RKO (cell line): ENCODE measurements at regions not wholly inside any gene's neighbourhood (a gene's known extent, or its start where the extent isn't known, plus 50 kb on each side); places are given as distances from the start of the nearest gene placed in this dataset.

Experiments
- DNase-seq: peaks from one replicate; pipeline ENCODE4 v3.0.0-alpha.2; 2016; ENCODE audit warnings: low spot score

DNA sequence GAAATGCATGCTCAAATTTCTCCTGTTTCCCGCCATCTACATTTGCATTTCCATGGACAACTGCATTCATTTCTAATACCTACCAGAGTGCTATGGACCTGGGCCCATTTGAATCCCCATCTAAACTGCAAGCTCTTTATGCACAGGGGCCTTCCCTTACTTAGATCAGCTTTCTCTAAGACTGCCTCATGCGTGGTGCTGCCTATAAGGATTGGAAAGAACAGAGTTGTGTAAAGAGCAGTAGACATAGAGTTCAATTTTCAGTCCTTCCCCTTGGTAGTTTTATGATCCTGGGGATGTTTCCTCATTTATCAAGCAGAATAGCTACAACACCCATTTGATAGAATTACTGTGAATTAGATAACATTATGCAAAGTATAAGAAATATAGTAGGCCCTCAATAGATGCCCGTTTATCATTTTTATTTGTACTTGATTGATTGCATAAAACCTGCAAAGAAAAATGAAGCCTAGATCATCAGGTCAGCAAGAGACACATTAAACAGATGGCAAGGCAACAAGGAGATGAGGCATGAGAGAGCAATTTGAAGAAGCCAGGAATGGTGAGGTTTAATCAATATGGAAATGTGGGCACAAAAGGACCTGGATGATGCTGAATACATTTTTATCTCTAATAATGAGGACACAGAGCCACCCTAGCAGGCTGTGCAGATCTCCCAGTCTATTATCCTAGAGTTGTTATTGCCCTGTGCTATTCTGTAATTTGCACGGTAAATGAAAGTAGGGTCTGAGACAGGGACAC, 359.7 kb downstream of the FAM181B start:
- DNase-seq, result no peak

- DNase-seq, result no peak
Measured at GRCh38 chr11:82365351-82365750, 368.3 kb downstream of the FAM181B start.

GRCh38 chr11:82356316-82356715, 377.3 kb downstream of the FAM181B start:
- DNase-seq, result peak; percentile 6

DNA sequence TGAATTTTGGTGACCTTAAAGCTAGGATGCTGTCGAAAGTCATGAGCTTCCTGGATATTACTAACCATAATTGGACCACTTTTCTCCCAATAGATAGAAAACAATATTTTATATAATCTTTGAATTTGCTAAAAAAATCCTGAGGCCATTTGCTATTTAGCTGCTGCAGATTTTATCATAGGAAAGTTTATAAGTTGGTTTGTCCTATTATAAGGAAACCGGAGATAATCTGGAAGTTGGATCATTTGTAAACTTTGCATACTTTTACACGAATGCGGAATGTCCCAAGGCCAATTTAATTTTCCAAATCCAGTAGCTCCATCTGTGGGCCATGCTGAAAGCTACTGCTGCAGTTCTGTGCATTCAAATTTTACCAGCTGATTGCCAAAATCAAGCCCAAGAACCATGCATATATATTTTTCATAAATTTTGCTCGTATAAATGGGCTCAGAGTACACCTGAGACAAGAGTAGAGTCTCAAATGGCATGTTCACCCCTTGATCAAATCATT, 378.3 kb downstream of the FAM181B start:
- DNase-seq, result no peak

GRCh38 chr11:82326853-82327252, 406.8 kb downstream of the FAM181B start:
- DNase-seq, result no peak

DNA sequence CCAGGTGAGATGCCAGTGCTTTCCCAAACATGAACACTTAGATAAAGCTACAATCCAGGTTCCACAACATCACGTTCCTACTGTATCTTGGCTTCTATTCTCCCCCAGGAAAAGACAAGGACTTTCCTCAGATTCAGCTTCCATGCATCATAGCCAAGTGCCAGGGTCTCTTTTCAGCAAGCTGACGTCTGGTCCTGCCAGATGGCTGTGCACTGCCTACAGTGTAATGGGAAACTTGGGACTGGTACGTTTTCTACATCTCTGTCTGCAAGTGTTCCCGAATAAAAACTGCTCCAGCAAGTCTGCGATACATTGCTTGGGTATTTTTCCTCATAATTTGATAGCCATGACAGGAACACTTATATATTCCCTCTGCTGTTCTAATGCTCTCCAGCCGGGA, 412.5 kb downstream of the FAM181B start:
- DNase-seq, result no peak

DNA sequence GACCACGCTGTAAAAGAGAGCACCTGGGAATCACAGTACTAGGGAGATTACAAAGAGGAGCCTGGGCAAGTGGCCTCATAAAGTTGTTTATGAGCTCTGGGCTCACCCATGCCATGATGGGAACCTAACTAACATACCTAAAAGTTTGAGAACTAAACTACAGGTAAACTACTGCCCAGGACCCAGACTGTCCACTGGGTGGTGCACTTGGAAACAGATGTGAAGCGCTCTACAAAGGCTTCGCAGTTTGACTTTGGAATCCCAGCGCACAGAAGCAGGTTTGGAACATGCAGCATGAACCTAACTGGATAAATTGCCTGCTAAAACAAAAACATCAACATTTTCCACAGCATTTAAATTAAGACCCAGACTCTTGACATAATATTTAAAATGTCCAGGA, 418.6 kb downstream of the FAM181B start:
- DNase-seq, result peak; percentile 7

GRCh38 chr11:82308979-82309378, 424.7 kb downstream of the FAM181B start:
- no peak for DNase-seq

- no peak for DNase-seq
Measured at GRCh38 chr11:82305123-82305522, 428.5 kb downstream of the FAM181B start.

GRCh38 chr11:82303671-82304070, 430.0 kb downstream of the FAM181B start:
- DNase-seq, result no peak

DNA sequence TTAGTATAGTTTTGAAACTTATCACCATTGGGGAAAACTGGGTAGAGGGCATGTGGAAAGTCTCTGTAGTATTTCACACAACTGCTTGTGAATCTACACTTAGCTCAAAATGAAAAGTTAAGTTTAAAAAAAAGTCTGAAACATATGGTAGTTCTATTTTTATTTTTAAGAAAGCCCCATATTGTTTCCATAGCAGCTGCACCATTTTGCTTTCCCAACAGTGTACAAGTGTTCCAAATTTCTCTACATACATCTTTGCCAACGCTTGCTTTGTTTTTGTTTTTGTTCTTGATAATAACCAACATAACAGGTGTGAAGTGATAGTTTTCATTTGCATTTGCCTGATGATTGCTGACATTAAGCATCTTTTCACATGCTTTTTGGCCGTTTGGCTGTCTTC, 445.2 kb downstream of the FAM181B start:
- no peak for DNase-seq

- DNase-seq, result no peak
Measured at GRCh38 chr11:82270870-82271269, 462.8 kb downstream of the FAM181B start.

DNA sequence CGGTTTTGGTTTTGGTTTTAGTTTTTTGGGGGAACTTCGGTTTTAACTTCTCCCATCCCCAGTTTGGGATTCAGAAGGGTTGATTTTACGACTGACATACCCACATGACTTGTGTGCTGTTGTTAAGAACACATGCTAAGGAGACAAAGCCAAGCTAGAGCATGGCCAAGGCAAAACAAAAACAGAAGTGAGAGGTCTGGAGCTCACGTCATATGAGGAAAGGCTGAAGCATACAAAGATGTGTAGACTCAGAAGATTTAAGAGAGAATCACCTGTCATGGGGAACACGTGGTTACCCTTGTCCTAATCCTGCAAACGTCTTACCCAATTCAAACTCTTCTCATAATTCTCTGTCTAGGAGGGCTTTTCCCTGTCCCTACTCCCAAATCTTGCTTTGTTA, 465.0 kb downstream of the FAM181B start:
- no peak for DNase-seq

DNA sequence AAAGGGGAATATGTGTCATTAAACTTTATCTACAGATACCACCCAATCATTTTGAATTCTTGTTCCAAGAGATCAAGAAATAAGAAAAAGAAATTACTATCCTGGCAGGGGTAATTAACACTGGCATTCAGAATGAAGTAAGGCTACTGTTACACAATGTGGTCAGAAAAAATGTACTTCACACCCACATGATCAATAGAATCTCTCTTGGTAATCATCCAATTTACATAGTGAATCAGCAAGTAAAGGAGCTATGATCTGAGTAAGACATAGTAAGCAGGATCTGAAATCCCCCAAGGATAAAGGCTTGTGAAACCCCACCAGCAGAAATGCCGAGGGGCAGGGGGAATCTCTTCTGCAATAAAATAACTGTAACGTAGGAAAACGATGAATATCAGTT, 466.5 kb downstream of the FAM181B start:
- DNase-seq, result no peak

DNA sequence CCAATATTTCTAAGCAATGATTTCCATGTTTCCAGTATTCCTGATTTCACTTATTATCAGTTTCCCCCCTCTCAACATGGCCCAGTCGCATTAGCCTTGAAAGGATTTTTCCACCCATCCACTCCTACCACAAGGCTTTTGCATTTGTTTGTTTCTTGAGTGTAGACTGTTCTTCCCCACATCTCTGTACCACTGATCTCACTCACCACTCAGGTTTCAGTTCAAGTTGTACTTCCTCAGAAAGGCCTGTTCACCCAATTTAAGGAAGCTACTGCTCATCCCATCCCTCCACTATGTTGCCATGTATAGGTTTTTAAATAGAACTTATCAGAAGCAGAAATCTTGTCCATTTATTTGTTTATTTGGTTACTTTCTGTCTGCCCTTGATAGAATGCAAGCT, 472.3 kb downstream of the FAM181B start:
- no peak for DNase-seq

- DNase-seq, result no peak
Measured at GRCh38 chr11:82250047-82250446, 483.6 kb downstream of the FAM181B start.

- DNase-seq, result no peak
Measured at GRCh38 chr11:82246926-82247325, 486.7 kb downstream of the FAM181B start.

GRCh38 chr11:82239498-82239897, 494.2 kb downstream of the FAM181B start:
- no peak for DNase-seq

DNA sequence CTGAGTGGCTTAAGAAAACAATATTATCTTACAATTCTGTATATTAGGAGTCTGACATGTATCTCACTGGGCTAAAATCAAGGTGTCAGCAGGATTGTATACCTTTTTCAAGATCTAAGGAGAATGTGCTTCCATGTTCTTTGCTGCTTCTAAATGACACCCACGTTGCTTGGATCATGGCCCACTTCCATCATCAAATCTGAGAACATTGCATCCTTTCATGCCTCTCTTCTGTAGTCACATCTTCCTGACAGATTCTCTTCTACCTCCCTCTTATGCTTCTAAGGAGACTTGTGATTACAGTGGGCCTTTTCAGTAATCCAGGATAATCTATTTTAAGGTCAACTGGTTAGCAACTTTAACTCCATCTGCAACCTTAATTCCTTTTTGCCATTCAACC, 499.4 kb downstream of the FAM181B start:
- DNase-seq, result no peak

DNA sequence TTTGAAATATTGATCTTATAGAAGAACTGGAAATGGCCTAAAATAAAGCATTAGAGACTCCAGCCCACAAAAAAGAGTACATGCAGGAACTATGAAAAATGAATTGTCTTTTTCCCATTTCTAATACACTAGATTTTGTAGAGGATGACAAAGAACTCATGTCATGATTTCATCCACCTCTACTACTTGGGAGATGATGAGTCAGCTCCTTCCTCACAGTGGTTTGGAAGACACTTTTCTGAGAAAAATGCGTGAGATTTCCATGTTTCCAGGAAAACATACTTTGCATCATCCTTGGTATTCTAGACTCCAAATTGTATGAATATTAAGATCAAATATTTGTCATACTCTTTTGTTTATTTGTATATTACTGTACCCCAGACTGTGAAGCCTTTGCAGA, 500.5 kb downstream of the FAM181B start:
- DNase-seq, result peak; percentile 18

GRCh38 chr11:82229341-82229740, 504.3 kb downstream of the FAM181B start:
- peak; percentile 63 for DNase-seq

DNA sequence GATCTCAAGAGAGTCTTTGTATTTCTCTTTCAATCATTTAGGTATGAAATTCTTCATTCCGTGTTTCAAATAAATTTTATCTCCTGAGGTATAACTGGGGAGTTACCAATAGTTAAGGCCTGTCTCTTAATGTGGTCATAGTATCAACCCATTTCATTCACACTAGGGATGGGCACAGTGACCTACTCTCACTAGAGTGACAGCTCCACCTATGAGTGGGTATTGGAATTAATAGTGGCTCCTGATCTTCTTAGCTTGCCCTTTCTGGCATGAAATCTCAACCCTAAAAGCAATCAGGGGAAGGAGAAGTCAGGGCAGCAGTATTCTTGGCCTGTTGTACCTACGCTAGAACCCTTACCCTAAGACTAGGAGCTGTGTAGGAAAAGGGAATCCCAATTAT, 507.7 kb downstream of the FAM181B start:
- no peak for DNase-seq

GRCh38 chr11:82225502-82225901, 508.2 kb downstream of the FAM181B start:
- DNase-seq, result no peak

- no peak for DNase-seq
Measured at GRCh38 chr11:82216927-82217570, 516.6 kb downstream of the FAM181B start.
